ENCODE measurements at regions not wholly inside any gene's neighbourhood (a gene's known extent, or its start where the extent isn't known, plus 50 kb on each side); places are given as distances from the start of the nearest gene placed in this dataset.
"Not testable (repeated sequence)": the region's sequence is repeated elsewhere in the genome, so short reads cannot be mapped to it uniquely, and the experiment has no call there.

DNA sequence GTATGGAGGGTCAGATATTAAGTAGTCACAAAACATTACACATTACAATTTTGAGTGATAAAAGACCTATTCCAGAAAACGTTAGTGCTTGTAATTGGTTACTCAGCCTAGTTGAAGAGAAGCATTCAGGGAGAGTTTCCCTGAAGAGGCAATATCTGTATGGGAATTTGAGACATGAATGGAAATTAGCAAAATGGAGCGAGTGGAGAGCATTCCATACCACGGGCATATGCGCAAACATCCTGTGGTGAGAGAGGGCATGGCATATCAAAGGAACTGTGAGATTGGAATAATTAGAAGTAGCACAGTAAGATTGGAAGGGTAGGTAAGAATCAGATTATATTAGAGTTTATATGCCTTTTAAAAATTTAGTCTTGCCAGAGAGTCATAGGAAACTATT, 867.9 kb downstream of the PRIM2 start:
- not testable (repeated sequence) for TF ChIP-seq YY1 (IDR thresholded peaks at IDR 0.05; ENCODE audit: low read depth, low read length); SP4 (IDR thresholded peaks at IDR 0.05; ENCODE audit: low read length); EP300 (IDR thresholded peaks at IDR 0.05; ENCODE audit: borderline replicate concordance in 1 of 2, low read depth in 2 of 2, low read length in 2 of 2)
